ENCODE measurements at regions not wholly inside any gene's neighbourhood (a gene's known extent, or its start where the extent isn't known, plus 50 kb on each side); places are given as distances from the start of the nearest gene placed in this dataset.

- DNase-seq (ENCODE audit: low read depth): no peak
- TF ChIP-seq CTCF (conservative IDR thresholded peaks at IDR 0.05; ENCODE audit: low read depth, low read length): no peak
Observed at GRCh38 chr5:54804086-54804485, 181.3 kb downstream of the ESM1 start.

GRCh38 chr5:54803471-54804011 is 181.9 kb downstream of the ESM1 start:
- DNase-seq (ENCODE audit: low read depth): no peak
- TF ChIP-seq CTCF (conservative IDR thresholded peaks at IDR 0.05; ENCODE audit: low read depth, low read length): no peak
- H3K4me3 ChIP-seq (ENCODE audit: low read depth, low read length): no peak overlapping the region

More at GRCh38 chr5:54804086-54804485, 181.3 kb downstream of the ESM1 start:
- no peak overlapping the region for H3K4me3 ChIP-seq (ENCODE audit: low read depth, low read length)

GRCh38 chr5:54799645-54800044 is 185.7 kb downstream of the ESM1 start:
- DNase-seq (ENCODE audit: low read depth): no peak
- no peak overlapping the region for H3K4me3 ChIP-seq (ENCODE audit: low read depth, low read length)
- TF ChIP-seq CTCF (conservative IDR thresholded peaks at IDR 0.05; ENCODE audit: low read depth, low read length): no peak

GRCh38 chr5:54795777-54796176 is 189.6 kb downstream of the ESM1 start:
- TF ChIP-seq CTCF (conservative IDR thresholded peaks at IDR 0.05; ENCODE audit: low read depth, low read length): no peak
- DNase-seq (ENCODE audit: low read depth): no peak
- H3K4me3 ChIP-seq (ENCODE audit: low read depth, low read length): no peak overlapping the region

GRCh38 chr5:54795284-54795683 is 190.1 kb downstream of the ESM1 start:
- peak; percentile 17 for DNase-seq (ENCODE audit: low read depth)
- no peak for TF ChIP-seq CTCF (conservative IDR thresholded peaks at IDR 0.05; ENCODE audit: low read depth, low read length)
- no peak overlapping the region for H3K4me3 ChIP-seq (ENCODE audit: low read depth, low read length)

- H3K4me3 ChIP-seq (ENCODE audit: low read depth, low read length): no peak overlapping the region
- TF ChIP-seq CTCF (conservative IDR thresholded peaks at IDR 0.05; ENCODE audit: low read depth, low read length): no peak
- DNase-seq (ENCODE audit: low read depth): no peak
Observed at GRCh38 chr5:54794135-54794975, 191.0 kb downstream of the ESM1 start.

Data from choroid plexus epithelial cell (primary cell).